ENCODE measurements at regions not wholly inside any gene's neighbourhood (a gene's known extent, or its start where the extent isn't known, plus 50 kb on each side); places are given as distances from the start of the nearest gene placed in this dataset.
"Not testable (repeated sequence)": the region's sequence is repeated elsewhere in the genome, so short reads cannot be mapped to it uniquely, and the experiment has no call there.

DNA sequence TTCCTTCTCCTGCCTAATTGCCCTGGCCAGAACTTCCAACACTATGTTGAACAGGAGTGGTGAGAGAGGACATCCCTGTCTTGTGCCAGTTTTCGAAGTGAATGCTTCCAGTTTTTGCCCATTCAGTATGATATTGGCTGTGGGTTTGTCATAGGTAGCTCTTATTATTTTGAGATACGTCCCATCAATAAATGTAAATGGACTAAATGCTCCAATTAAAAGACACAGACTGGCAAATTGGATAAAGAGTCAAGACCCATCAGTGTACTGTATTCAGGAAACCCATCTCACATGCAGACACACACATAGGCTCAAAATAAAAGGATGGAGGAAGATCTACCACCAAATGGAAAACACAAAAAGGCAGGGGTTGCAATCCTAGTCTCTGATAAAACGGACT is 123.6 kb upstream of the BCHE start:
- not testable (repeated sequence) for DNase-seq (ENCODE audit: low read depth in 4 of 4, low spot score in 3 of 4)

DNA sequence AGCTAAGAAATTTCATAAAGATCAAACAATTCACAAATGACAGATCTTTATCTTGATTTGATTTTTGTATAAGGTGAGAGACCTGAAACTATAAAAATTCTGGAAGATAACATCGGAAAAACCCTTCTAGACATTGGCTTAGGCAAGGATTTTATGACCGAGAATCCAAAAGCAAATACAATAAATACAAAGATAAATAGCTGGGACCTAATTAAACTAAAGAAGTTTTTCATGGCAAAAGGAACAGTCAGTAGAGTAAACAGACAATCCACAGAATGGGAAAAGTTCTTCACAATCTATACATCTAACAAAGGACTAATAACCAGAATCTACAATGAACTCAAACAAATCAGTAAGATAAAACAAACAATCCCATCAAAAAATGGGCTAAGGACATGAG is 116.9 kb upstream of the BCHE start:
- no peak for DNase-seq (ENCODE audit: low read depth in 4 of 4, low spot score in 3 of 4)

DNA sequence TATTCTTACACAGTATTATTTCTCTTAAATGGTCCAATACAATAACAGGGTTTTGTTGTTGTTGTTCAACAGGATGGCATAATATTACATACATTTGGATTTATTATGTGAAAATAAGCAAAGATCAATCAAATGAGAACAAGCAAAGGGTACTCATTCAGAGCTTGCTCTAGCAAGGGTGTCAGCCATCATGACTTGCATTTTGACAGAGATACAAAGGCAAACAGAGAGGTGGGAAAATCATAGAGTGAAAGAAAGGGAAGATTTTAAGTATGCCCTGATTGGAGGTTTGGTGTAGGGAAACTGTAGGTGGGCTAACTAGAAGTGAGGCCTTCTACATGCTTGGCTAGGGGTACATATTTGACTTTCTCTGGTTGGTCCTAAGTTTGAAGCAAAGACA is 109.1 kb upstream of the BCHE start:
- no peak for DNase-seq (ENCODE audit: low read depth in 4 of 4, low spot score in 3 of 4)

DNA sequence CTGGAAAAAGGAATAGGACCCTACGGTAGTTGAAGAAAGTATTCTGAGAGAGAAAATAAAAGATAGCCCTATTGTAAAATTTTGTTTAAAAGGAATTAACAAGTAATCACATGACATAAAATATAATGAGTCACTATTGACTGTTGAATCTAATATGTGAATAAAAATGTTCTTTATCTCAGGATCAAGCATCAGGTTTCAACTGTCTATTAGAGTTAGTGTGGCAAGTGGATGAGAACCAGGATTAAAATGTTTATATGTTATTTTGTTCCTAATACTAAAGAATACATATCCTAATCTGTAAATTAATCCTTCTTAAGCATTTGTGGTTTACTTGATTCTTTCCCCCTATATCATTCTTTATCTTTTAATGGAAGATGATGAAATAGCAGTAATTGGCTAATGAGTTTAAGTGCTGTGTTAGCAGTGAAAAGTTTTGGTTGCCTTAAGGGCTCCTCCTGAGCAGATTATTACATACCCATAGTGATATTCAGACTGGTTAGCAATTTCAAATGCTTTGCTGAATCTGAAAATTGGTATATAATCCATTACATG is 101.8 kb upstream of the BCHE start:
- DNase-seq (ENCODE audit: low read depth in 4 of 4, low spot score in 3 of 4), result no peak

DNA sequence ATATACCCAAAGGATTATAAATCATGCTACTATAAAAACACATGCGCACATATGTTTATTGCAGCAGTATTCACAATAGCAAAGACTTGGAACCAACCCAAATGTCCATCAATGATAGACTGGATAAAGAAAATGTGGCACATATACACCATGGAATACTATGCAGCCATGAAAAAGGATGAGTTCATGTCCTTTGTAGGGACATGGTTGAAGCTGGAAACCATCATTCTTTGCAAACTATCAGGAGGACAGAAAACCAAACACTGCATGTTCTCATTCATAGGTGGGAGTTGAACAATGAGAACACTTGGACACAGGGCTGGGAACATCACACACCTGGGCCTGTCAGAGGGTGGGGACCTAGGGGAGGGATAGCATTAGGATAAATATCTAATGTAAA is 98.9 kb upstream of the BCHE start:
- DNase-seq (ENCODE audit: low read depth in 4 of 4, low spot score in 3 of 4), result not testable (repeated sequence)

DNA sequence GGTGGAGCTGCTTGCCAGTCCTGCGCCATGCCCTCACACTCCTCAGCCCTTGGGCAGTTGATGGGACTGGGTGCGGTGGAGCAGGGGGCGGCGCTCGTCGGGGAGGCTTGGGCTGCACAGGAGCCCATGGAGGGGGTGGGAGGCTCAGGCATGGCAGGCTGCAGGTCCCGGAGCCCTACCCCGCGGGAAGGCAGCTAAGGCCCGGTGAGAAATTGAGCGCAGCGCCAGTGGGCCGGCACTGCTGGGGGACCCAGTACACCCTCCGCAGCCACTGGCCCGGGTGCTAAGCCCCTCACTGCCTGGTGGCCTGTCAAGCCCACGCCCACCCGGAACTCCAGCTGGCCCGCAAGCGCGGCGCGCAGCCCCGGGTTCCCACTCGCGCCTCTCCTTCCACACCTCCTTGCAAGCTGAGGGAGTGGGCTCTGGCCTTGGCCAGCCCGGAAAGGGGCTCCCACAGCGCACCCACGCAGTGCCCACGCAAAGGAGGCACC is 87.1 kb upstream of the BCHE start:
- not testable (repeated sequence) for DNase-seq (ENCODE audit: low read depth in 4 of 4, low spot score in 3 of 4)

DNA sequence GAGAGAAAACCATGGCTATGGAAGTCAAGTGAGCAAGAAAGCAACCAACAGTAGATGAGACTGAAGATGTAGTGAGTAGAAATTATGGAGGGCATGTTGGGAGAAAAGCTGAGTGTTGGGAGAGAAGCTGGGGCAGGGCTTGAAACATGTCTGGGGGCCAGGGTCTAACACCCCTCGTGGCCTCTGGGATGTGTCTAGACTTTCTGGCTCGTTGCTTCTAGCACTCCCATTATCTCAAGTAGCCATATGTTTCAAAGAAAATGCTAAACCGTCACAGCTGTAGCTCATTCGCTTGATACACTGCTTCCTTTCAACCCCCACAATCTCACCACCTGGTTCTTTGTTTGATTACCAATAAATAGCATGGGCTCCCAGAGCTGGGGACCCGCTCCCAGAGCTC is 83.8 kb upstream of the BCHE start:
- no peak for DNase-seq (ENCODE audit: low read depth in 4 of 4, low spot score in 3 of 4)

DNA sequence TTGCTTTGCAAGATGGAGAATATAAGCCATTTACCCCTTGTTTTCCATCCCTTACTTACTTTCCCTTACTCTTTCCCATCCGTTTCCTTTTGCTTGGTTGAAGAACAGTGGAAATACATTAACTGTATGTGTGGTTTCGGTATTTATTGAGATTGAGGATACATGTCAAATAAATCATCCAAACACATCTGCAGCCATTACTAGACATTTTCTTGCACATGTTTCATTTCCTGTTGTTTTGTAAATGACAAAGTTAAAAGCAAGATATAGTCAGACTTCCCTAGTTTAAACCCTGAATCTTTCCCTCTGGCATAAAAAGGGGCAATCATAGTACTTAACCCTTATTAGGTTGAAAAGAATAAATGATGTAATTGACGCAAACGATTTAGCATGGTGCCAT is 82.1 kb upstream of the BCHE start:
- DNase-seq (ENCODE audit: low read depth in 4 of 4, low spot score in 3 of 4), result no peak

DNA sequence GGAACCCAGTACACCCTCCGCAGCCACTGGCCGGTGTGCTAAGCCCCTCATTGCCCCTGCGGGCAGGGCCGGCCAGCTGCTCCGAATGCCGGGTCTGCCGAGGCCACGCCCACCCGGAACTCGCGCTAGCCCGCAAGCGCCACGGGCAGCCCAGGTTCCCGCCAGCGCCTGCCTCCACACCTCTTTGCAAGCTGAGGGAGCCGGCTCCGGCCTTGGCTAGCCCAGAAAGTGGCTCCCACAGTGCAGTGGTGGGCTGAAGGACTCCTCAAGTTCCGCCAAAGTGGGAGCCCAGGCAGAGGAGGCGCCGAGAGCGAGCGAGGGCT is 81.4 kb upstream of the BCHE start:
- DNase-seq (ENCODE audit: low read depth in 4 of 4, low spot score in 3 of 4), result no peak

DNA sequence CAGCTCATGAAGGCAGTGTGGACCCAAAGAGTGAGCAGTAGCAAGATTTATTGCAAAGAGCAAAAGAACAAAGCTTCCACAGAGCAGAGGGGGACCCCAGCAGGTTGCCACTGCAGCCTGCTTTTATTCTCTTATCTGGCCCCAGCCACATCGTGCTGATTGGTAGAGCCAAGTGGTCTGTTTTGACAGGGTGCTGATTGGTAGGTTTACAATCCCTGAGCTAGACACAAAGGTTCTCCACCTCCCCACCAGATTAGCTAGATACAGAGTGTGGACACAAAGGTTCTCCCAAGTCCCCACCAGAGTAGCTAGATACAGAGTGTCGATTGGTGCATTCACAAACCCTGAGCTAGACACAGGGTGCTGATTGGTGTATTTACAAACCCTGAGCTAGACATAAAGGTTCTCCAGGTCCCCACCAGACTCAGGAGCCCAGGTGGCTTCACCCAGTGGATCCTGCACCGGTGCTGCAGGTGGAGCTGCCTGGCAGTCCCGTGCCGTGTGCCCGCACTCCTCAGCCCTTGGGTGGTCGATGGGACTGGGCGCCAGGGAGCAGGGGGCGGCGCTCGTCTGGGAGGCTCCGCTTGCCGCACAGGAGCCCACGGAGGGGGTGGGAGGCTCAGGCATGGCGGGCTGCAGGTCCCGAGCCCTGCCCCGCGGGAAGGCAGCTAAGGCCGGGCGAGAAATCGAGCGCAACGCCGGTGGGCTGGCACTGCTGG is 80.9 kb upstream of the BCHE start:
- DNase-seq (ENCODE audit: low read depth in 4 of 4, low spot score in 3 of 4), result not testable (repeated sequence)

DNA sequence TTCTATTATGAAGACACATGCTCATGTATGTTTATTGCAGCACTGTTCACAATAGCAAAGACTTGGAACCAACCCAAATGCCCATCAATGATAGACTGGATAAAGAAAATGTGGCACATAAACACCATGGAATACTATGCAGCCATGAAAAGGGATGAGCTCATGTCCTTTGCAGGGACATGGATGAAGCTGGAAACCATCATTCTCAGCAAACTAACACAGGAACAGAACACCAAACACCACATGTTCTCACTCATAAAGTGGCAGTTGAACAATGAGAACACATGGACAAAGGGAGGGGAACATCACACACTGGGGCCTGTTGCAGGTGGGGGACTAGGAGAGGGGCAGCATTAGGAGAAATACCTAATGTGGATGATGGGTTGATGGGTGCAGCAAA is 77.9 kb upstream of the BCHE start:
- not testable (repeated sequence) for DNase-seq (ENCODE audit: low read depth in 4 of 4, low spot score in 3 of 4)

DNA sequence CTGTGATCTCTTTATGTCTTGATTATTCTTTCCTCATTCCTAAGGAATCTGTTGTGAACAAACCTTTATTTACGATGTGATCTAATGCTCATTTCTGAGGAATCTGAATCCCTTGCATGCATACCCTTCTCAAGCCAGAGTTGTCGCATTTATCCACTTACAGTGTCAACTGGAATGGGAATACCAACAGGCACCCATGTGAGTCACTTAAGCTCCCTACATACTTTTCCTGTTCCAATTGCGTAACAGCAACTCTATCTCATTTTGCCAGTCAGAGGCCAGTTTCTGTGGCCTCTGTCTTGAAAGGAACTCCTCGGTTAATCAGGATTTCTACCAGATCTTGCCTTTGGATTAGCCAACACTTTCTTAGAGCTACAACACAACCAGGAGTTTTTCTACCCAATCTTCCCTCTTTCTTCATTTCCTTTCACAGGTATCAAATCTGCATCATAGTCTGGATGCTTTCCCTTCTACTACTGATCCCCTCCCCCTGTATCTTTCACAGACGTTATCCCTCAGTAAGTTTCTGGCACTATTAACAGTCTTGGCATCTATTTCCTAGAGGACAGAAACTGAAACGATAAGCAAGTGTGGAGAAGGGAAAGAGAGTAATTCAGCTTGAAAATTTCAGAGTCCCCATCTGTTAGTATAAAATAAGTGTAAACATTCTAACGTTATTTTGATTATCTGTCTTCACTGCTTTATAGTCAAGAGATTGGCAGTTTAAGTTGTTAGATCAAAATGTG is 66.8 kb upstream of the BCHE start:
- DNase-seq (ENCODE audit: low read depth in 4 of 4, low spot score in 3 of 4), result no peak

DNA sequence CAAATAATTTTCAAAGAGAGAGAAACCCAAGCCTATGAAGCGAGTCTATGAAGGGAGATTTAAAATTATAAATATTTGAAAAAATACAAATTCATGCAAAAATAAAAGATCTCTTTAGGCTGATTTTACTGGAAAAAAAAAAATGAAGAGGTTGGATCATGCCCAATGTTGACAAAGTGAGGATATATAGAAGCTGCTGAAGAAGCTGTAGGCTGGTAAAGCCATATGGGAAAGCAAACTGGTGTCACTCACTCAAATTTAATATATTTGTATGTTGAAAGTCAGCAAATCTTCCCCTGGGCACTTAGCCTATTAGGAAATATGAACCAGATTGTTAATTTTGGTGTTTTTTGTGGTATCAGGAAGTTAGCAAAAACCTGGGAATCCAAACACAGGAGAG is 61.8 kb upstream of the BCHE start:
- DNase-seq (ENCODE audit: low read depth in 4 of 4, low spot score in 3 of 4), result no peak

DNA sequence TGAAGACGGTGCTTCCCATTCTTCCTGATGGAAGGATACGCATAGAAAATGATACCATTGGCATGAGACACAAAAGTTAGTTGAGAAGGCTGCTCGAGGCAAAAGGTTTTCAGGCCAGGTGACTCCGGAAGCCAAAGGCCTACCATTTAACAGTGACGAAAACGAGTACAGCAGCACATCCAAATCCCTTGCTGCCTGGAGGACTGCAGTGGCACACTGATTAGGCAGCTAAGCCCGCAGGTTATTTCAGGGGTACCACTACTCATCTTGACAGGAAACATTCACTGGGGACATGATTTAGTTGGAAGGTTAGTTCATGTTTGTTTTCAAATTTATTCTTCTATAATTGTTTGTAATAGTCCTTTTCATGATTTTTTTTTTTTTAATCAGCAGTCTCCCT is 59.9 kb upstream of the BCHE start:
- no peak for DNase-seq (ENCODE audit: low read depth in 4 of 4, low spot score in 3 of 4)

DNA sequence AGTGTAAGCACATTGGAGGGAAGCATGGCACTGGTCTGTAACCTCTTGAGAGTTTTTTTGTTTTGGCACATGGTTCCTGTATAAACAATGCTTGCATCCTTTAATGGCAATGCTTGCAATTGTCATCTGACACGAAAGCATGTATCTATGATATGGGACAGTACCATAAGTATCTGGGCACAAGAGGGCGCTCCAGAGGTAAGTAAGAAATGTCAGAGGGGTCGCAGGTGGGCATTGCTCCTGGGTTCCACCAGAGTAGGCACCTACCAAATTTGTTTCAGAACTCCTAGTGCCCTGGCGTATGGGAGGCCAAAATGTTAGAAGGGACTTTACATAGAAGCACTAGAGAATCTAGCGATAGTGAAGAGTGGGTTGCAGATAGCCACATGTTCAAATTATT is 58.7 kb upstream of the BCHE start:
- DNase-seq (ENCODE audit: low read depth in 4 of 4, low spot score in 3 of 4), result no peak

DNA sequence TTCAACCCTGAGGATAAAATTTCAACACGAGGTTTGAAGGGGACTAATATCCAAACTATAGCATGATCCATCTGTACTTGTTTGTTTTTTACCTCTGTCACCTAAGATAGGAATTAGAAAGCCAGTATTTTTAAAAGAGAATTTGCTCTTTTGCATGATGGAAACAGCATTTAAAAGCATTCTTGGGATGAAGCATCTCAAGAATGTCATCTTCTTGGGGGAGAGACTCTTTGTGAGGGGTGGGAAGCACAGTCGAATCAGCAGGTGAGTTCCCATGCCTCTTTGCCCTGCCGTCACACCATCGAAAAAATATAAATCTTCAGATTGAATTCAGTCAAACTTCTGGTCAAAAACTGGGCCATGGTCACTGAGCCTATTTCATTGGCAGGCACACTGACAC is 55.3 kb upstream of the BCHE start:
- no peak for DNase-seq (ENCODE audit: low read depth in 4 of 4, low spot score in 3 of 4)

Measured in left renal pelvis (tissue), 4 donors.